Pulmonary artery endothelial cell (primary cell): ENCODE measurements at regions not wholly inside any gene's neighbourhood (a gene's known extent, or its start where the extent isn't known, plus 50 kb on each side); places are given as distances from the start of the nearest gene placed in this dataset.
"Not testable (repeated sequence)": the region's sequence is repeated elsewhere in the genome, so short reads cannot be mapped to it uniquely, and the experiment has no call there.

Experiments used
- DNase-seq: peaks from one replicate; pipeline ENCODE4 v3.0.0-alpha.2; 2011; ENCODE audit warnings: low read depth, low spot score

DNA sequence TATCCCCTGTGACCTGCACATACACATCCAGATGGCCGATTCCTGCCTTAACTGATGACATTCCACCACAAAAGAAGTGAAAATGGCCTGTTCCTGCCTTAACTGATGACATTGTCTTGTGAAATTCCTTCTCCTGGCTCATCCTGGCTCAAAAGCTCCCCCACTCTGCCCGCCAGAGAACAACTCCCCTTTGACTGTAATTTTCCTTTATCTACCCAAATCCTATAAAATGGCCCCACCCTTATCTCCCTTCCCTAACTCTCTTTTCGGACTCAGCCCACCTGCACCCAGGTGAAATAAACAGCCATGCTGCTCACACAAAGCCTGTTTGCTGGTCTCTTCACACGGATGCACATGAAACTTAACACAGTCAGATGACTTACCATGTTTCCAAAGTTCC, 403.8 kb downstream of the TBC1D32 start:
- not testable (repeated sequence) for DNase-seq

DNA sequence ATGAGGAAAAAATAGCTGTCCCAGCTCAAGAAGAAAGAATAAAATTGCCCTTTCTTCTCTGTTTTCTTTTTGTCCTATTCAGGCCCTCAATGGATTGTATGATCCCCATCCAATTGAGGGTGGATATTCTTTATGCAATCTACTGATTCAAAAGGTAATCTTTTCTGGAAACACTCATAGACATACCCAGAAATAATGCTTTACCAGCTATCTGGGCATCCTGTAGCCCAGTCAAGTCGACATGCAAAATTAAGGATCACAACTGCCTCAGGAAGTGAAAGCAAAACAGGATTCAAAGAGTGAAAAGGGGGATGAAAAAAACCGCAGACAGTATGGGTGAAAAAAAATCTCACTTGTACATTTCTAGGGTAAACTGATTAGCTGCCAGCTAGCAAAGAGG, 410.1 kb downstream of the TBC1D32 start:
- DNase-seq: no peak

DNA sequence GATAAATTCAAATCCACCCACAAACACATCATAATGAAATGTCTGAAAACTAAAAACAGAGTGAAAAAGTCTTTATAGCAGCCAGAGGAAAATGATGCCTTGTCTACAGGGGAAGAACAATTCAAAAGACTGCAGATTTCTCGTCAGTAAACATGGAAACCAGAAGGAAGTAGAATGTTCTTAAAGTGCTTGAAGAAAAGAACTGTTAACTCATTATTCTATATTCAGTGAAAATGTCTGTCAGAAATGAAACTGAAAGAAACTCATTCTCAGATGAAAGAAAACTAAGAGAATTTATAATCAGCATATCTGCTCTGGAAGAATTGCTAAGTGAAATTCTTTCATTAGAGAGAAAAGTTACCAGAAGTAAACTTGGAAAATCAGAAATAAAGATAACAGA, 416.1 kb downstream of the TBC1D32 start:
- no peak for DNase-seq

DNA sequence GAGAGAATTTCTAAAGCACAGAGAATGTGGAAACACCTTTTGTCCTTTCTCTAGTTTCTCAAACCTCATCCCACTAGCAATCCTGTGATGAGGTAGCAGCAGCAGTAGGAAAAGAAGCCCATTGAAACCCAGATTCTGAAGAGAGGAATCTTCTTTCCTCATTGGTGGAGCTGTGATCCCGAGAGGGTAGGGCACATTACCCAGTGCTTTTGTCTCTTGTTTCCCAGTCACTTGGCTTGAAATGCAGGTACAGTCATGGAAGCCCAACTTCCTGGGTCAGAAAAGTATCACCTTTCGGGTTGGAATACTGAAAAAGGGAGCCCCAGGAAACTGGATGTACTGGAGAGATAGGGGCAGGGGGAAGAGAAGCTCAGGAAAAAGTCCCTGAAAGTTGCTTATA, 417.4 kb downstream of the TBC1D32 start:
- DNase-seq: no peak

DNA sequence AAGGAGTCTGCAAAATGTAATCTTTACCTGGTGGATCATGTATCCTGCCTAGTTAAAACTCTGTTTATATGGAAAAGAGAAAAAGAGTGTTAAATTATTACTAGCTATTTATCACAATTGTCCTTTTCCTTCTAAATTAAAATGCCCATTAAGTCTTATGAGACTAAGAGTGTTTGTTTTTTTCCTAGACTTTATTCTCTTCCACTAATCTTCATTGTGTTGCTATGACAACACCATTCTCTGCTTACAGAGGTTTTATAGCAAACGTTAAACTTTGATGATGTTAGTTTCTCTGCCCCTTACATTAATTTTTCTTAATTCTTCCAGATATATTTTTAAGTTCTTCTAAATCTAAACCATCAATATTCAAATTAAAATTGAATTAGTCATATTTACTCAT, 420.8 kb downstream of the TBC1D32 start:
- no peak for DNase-seq

DNA sequence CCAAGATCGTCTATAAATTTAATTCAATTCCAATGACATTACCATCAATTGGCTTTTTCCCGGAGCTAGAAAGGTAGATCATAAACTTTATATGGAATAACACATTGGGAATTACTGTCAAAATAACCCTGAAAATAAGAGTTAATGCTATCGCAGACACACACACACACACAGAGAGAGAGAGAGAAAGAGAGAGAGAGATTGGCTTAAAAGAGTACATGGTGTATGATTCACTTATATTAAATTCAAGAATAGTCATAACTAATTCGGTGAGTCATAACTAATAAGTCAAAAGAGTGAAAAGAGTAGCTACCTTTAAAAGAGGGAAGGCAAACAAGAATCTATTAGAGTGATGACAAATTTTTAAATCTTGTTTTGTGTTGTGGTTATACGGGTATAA, 425.5 kb downstream of the TBC1D32 start:
- DNase-seq: no peak

DNA sequence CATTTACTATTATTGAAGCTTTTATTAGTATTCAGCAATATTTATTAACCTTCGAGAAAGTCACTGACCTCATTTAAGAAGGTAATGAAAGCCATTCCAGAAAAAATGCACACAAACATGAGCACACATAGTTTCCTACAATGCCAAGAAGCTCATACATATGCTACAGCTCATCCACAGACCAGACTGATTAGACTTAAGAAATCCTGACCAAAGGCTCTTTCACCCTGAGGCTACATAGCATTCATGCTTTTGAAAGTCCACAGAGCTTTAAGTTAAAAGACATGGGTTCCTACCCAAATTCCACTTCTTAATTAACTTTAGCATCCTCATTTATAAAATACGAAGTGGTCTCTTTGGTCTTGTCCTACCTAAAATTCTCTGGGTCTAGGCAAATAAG, 430.4 kb downstream of the TBC1D32 start:
- no peak for DNase-seq

DNA sequence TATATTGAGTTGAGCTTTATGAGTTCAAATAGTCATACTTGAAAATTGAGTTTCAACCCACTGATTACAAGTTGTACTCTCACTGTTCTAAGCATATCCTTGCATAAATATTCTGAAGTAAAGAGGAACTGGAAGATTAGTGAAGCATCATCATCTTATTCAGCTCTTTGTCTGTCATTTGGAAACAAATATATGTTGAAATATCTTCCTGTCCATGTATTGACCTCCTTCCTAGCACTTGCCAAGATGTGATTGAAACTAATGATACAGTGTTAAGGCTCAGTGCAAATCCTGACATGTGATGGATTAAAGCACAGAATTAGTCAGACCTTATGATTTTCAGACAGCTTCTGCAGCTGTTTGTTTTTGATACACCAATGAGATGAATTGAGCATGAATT, 434.3 kb downstream of the TBC1D32 start:
- no peak for DNase-seq

DNA sequence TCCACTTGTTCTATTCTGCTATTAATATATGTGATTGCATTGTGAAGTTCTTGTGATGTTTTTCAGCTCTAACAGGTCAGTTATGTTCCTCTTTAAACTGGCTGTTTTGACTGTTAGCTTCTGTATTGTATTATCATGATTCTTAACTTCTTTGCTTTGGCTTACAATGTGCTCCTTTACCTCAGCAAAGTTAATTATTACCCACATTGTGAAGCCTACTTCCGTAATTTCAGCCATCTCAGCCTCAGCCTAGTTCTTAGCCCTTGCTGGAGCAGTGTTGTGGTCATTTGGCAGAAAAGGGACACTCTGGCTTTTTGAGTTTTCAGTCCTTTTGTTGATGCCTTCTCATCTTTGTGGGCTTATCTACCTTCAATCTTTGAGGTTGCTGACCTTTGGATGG, 440.2 kb downstream of the TBC1D32 start:
- DNase-seq: no peak

DNA sequence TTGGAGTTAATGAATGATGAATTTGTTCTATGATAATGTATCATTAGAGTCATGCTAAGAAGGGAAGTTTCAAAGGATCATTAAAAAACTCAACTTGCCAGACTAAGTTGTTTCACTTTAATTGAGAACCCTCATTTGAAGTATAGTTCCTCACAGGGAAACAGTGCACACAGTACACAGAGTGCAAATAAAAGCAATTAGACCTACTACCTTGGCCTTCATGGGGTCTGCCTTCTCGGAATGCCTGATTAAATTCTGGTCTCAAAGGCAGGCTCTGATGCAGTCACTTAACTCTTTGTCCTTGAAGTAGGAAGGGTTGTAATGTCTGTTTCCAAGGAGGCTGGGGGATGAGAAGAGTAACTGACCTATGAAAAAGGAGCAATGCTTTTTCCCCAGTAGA, 457.3 kb downstream of the TBC1D32 start:
- no peak for DNase-seq

DNA sequence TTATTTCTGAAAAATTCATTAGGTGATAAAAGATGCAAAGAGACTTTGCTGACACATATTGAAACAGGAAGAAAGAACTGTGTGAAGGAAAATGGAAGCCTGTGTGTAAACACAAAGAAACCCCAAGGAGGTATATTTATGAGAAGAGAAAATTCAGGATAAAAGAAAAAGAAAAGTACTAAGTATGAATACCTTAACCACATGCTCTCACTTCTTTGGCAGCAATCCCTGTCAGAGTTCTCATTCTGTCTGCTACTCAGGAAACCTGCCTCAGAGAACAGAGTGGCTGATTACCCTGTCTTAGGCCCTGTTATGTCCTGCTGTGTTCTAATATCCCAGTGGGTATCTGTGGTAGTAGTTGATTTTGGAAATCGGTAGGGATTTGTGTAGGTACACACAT, 457.9 kb downstream of the TBC1D32 start:
- no peak for DNase-seq

DNA sequence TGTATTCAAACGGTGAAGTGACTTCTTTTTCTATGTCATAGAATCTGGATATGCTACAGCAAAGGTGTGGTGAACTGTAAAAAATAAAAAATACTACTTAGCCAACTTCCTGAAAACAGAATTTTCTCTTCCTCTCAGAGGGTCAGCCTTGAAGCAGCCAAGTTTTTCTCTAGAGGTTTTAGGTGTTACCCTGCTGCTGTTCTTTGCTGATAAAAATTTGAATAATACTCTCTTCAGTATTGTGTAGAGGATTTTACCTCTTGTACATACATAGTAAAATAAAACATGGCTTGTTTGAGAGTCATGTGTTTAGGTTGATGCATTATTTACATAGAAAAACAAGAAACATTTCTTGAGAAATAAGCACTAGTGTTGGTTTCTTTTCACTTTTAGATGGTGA, 458.4 kb downstream of the TBC1D32 start:
- no peak for DNase-seq

DNA sequence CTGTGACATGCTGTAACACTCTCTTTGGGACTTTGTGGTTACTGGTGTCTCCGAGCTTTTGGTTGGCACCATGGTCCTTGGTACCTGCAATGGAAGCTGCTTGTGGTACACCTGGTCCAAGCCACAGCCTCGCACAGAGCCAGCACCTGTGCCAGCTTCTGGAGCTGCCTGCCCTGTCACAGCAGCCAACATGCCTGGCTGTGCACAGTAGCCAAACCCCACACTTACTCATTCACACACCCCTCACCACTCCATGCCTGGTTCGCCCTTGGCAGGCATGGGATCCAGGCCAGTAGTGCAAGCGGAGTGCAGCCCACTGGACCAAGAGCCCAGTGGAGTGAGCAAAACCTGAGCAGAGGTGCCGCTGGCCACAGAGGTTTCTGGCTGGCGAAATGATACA, 459.9 kb downstream of the TBC1D32 start:
- DNase-seq: no peak

DNA sequence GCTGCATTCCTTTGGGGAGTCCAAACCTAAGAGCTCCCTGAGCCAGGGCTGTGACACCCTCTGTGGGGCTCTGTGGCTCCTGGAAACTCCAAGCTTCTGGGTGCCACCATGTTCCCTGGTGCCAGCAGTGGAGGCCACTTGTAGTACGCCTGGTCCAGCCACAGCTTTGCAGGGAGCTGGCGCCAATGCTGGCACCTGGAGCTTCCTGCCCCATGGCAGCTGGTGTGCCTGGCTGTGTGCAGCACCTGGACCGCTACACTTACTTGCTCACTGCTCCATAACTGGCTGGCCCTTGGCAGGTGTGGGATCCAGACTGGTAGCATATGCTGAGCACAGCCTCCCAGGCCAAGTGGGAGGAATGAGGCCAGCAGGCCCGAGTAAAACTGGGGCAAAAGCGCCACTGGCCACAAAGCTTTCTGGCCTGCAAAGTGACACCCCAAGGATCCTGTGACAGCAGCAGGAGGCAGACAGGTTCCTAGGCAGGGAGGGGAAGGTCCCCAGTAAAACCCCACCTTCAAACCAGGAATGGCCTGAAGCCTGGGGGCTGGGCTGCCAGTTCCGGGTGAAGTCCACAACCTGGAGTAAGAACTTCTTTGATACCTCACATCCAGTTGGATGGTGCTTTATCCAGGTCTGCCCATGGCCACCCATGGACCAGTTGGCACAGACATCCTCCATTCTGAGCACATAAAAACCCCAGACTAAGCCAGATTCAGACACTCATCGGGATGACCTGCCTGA, 461.0 kb downstream of the TBC1D32 start:
- no peak for DNase-seq

DNA sequence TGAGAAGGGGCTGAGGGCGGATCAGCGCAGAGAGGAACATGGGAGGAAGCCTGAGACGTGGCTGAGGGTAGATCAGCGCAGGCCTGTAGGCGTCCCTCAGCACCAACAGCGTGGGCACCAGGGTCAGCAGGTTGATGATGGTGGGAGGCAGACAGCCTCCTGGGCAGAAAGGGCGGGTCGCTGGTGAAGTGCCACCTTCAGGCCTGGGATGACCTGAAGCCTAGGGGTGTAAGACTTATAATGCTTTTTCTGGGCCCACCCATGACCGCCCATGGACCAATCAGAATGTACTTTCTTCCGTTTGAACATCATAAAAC, 462.1 kb downstream of the TBC1D32 start:
- DNase-seq: no peak

DNA sequence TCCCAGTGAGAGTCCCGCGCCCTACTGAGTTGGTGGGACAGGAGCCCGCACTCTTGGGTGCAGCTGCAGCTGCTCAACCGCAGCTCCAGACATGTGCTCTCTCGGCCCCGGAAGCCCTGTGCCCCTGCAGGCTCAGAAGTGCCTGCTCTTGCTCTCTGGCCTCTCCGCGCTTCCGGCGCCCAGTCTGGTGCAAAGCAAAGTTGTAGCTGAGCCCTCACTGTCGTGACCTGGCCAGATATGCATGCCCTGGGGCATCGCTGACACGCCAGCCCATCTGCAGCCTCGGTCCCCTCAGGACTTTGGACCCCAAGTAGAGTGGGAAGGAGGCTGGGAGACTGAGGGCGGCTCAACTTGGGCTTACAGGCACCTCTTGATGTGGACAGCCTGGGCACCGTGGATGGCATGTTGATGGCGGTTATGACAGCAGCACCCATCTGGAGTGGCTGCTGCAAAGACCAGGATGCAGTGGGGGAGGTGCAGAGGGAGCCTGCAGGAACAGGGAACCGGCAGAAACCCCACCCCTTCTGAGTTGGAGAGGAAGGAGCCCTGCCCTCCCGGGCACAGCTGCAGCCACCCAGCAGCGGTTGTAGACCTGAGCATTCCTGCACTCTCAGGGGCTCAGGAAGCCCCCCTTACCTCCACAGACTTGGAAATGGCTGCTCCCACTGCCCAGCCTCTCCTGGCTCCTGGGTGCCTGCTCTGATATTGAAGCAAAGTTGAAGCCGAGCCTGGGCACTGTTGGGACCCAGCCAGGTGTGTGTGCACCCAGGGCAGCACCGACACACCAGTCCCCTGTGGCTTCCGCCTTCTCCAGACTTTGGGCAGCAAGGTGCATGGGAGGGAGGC, 462.6 kb downstream of the TBC1D32 start:
- DNase-seq: no peak

DNA sequence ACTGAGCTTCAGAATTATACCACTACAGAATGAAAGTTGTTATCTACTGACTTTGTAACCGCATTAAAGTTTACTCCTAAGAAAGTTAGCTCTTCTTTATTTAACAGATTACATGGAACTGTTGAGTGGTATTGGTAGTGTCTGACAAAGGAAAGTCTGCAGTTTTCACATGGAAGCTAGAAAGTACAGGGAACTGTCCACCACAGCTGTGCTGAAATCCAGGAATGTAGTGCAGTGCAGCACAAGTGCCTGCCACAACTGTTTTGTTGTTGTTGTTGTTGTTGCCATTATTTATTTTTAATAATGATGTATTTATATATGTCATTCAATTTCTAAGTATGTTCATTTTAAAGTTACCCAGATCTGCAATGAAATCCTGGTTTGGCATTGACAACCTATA, 464.9 kb downstream of the TBC1D32 start:
- DNase-seq: no peak

DNA sequence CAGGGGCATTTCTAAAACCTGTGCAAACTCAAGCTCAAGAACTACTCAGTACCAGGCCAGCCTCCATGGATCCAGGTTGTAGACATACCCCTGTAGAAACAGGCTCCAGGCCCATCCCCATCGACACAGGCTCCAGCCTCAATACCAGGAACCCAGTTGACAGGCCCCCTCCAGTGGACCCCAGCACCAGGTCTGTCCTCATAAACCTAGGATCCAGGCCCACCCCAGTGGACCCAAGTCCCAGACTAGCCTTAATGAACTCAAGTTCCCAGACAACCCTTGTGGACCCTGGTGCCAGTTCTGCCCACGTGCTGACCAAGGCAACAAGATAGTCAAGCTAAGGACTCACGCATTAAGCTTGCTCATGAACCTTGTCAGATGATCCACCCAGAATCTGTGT, 476.9 kb downstream of the TBC1D32 start:
- DNase-seq: no peak

DNA sequence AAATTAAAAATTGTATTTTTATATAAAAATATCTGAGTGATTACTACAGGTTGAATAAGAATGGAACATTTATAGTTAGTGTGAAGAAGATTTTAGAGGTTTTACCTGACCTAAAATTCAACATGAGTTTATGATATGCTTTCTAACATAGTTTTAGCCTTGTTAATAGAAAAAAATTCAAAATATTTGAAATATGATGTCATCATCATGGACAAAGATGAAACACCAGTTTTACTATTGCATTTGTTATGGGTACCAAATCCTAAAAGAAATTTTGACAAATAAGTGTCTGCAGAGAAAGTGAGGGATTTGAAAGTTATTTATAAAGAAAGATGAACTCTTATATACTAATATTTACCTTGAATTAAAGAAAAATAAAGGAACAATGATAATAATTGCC, 479.7 kb downstream of the TBC1D32 start:
- no peak for DNase-seq

DNA sequence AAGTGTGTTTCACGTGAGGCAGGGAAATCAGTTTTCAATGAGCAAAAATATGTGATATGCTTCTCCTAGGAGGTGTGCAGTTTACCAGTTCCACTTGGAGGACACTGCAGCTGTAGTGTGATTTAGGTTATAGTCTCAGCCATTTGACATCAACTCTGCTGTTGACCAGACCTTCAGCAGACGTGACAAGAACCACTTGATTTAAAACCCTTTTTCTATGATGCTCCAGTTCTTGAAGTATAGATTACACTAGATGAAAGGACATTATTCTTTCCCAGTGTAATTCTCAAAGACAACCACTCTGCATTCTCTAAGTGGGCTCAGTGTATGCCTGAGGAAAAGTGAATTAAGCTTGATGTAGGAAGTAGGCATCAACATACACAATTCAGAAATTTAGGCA, 480.8 kb downstream of the TBC1D32 start:
- DNase-seq: no peak

DNA sequence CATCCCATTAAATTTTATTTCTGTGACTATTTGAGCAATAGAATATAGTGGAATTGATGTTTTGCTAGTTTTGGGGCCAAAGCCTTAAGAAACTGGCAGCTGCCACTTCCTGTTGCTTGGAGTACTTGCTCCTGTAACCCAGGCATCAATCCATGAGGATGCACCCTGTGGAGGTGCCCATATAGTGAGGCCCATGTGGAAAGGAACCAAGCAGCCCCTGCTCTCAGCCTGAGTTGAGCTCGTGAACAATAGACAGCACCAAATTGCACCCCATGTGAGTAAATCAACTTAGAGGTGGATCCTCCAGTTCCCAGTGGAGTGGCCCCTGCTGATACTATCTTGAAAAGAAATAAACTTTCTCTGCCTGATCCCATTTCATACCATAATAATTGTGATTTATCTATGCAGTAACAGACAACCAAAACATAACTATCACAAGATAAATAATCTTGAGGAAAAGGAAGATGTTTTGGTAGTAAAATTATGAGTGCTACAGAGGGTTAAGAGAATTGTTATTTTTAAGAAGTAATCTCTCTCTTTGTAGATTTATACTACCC, 481.9 kb downstream of the TBC1D32 start:
- no peak for DNase-seq

DNA sequence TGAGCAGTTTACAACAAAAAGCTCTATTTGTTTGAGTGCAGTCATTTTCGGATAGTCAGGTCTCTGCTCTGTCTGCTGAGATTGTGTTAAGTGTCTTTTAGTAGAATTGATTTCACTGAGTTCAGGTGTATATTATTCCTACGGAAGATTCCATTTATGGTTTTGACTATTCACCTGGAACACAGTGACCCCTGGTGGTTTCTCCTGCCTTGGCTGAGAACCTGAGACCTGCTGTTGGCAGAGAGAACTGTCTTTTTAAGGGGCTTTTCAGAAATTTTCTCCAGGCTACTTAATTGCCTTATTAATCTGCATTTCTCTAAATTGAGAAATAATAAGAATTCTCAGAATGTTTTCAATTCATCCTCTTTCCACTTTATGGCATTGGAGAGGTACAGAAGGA, 508.0 kb downstream of the TBC1D32 start:
- no peak for DNase-seq

DNA sequence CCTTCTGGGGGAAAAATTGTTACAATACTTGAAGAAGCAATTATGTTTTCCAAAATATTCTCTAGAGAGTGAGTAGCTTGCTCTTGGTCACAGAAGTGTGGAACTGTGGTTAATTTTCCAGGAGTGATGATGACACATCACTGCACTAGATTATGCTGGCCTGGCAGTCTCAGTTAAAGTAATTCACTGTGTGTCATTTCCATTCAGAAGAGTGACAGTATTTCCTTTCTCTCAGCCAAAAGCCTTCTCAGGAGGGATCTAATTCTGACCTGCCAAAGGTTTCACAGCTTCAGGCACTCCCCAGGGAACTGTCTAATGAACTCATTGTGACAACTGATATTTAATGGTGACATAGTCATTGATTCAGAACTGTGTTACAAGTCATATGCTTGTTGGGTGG, 517.5 kb downstream of the TBC1D32 start:
- DNase-seq: no peak
